Activated CD4-positive, alpha-beta T cell treated with anti-CD3 and anti-CD28 coated beads, Interleukin-10, Interleukin-2, amounts not matched to agents 100 ng/mL and 50 ng/mL, durations not matched to agents 16 hours and 8 hours (primary cell): ENCODE measurements at regions not wholly inside any gene's neighbourhood (a gene's known extent, or its start where the extent isn't known, plus 50 kb on each side); places are given as distances from the start of the nearest gene placed in this dataset.

ENCODE experiments used
- DNase-seq: peaks from one replicate; pipeline ENCODE4 v3.0.0-alpha.2; 2020

DNA sequence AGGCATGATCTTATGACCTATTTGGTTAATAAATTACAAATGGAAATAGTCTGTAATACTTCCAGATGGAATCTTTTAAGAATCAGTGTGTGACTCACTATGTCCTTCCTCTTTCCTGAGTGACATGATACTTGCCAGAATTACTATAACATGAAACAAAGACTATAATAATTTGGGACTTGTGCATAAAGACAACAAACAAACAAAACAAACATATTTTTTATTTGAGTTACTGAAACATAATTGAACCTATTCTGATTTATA is 1268.1 kb downstream of the OTOL1 start:
- no peak for DNase-seq

DNA sequence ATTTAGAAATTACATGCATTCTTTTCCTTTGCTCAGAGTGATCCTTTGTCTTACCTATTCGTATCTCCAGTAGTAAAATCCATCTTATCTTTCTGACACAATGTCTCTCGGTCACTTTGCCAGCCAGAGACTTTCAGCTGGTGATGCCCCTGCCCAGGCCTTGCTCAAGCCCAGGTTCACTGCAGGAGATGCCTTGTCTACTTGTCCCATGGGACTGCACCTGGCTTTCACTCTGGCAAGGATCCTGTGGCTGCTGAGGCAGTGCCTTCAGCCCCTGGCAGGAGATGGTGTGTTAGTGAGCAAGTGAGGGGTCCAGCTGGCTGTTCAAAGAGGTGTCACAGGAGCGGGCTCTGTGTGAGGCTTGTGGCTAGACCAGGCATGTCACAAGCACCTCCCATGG is 1268.9 kb downstream of the OTOL1 start:
- DNase-seq = no peak

DNA sequence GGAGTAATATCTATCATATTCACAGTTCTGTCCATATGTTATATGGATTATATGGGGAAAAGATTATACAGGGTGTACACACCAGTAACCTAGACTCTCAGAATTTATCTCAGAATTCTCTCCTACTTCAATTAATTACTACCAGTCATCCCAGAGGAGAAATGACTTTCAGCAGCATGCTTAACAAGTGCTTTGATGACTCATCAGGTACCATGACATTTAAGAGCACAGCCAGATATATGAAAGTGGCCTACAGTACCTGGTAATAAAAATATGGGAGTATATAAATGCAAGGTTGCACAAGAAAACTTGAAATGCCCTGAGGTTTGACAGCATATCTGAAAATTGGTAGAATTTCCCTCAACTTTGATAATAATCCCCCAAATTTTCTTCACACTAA is 1273.0 kb downstream of the OTOL1 start:
- no peak for DNase-seq

DNA sequence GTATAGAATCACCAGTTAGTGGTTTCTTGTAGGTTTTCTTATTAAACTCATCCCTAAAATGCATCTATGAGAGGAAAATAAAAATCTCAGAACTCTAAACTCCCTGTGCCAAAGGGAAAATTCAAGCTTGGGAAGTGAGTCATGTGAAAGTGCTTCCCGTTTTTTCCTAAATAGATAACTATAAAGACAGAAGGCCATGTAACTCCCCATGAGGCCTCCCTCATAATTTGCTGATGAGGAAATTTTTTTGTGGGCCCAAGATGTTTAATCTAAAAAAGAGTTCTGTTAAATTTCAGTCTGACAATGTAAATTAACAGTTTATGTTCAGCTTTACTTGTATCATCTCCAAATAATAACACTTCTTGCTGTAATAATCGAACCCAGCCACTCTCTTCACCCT is 1273.9 kb downstream of the OTOL1 start:
- no peak for DNase-seq

- no peak for DNase-seq
Measured at GRCh38 chr3:162774613-162775100, 1278.0 kb downstream of the OTOL1 start.

DNA sequence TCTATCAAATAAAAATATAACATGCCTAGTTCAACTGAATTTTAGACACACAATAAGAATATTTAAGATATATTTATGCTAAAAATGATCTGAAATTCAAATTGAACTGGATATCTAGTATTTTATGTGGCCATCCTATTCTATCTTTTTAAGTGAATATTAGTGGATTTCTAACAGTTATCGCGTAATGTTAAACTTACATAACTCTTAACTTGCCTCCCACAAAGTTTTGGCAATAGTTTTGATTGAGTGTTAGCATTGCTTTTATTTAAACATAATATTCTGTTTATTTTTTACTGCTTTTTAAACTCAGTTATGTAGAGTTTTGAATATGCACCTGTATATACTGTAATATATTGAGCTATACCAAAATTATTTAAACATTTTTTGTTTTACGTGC is 1279.5 kb downstream of the OTOL1 start:
- no peak for DNase-seq

GRCh38 chr3:162777118-162777517 is 1280.5 kb downstream of the OTOL1 start:
- no peak for DNase-seq

DNA sequence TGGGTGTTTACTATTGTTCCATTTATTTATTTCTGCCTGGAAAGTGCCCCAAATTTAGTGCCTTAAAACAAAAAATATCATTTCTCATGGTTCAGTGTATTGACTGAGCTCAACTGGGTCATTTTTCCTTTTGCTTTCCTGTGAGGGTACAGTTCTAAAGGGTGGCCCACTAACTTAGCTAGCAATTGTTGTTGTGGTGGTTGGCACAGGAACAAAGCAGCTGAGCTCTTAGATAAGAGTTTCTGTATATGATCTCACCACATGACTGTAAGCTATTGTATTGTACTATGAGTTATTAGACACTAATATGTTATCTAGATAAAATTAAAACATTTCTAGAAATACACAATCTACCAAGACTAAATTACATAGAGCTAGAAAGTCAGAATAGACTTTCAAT is 1283.7 kb downstream of the OTOL1 start:
- DNase-seq = no peak

- no peak for DNase-seq
Measured at GRCh38 chr3:162799910-162800309, 1303.3 kb downstream of the OTOL1 start.

DNA sequence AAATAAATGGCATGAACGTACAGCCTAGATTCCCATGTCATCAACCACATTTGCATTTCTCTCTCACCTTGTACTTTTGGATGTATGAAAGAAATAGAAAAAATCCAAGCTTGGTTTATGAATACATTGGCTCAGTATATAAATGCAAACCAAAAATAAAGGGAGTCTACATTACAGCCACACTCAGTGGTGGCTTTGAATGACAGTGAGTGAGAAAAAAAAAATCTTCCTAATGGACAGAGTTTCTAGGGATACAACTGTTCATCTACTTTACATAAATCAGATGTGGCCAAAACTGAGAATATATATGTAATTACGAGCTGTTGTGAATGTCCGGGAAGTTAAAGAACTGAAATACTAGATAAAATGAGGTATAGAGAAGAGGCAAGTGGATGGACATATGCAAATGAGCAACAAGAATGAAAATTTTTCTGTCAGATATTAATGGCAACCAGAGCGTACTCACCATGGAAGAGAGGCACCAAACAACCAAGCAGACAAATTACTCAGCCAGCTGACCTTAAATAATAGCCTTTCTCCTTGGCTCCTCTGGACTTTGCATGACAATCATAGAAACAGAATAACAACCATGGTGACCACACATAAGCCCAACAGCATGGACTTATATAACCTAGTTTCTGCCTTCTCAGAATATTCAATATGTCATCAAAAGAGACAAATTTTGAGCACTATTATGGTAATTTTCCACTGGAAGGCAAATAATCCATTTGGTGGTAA is 1305.8 kb downstream of the OTOL1 start:
- DNase-seq = no peak

DNA sequence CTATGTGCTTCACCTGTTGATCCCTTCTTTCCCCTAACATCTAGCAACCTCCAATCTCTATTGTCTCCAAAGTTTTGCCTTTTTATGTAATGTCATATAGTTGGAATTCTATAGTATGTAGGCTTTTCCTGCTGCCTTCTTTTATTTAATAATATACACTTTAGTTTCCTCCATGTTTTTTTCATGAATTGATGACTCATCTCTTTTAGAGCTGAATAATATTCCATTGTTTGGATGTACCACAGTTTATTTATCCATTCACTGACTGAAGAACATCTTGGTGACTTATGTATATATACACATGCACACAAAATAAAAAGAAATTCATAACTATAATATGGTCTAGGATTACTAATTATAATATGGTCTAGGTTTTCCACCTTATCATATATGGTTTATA is 1314.2 kb downstream of the OTOL1 start:
- no peak for DNase-seq

DNA sequence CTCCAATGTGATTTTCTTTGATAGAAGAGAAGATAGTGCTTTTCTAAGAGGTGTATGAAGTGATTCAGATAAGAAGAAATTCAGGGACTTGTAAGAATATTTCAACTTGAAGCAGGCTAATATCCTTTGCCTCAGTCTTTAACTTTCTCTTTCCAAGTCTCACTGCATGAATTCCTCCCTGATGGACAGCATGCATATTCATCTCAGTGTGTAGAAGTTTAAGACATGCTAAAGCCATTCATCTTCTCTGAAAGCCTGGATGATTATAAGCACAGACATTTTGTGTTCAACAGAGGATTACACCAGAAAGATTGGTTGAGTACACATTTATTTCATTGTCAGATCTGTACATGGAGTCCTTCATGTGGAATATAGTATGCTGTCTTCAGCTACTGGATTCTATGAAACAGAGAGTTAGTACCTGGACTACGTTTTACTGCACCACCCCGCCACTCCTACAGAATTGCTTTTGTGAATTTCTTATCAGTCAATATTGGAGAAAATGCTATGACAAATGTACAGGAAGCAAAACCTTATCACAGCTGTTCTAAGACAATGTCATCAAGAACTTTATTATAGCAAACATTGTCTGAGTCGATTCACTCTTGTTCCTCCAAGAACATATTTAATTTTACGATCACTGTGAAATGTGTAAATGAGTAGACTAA is 1346.1 kb downstream of the OTOL1 start:
- no peak for DNase-seq

- no peak for DNase-seq
Measured at GRCh38 chr3:162845918-162846317, 1349.3 kb downstream of the OTOL1 start.

- no peak for DNase-seq
Measured at GRCh38 chr3:162847511-162847910, 1350.9 kb downstream of the OTOL1 start.

DNA sequence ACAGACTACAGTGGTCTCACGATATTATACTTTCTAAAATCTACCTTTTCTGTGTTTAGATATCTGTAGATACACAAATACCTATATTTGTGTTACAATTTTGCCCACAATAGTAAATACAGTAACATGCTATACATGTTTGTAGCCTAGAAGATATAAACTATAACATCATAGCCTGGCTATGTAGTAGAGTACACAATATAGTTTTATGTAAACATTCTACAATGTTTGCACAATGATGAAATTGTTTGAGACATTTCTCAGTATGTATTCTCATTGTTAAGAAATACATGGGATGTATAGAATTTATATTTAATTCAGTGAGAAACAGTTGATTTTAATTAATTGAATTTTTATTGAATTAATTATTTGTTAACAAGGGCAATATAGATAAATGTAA is 1367.0 kb downstream of the OTOL1 start:
- DNase-seq = no peak

DNA sequence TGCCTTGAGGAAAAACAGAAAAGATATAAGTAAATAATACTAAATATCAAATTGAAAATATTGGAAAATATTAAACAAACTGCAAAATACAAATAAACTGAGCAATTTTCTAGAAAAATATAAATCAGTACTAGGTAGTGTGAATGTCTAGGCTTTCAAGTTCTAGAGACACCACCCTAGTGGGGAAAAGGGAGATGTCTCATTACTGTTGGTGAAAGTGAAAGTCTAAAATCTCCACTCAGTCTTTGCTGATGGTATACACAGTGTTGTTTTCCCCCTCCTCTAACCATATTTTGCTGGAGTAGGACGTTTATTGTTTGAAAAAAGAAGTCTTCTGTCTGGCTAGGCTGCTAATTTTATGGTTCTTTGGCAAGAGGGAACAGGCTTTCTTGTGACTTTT is 1368.9 kb downstream of the OTOL1 start:
- DNase-seq = no peak

GRCh38 chr3:162879021-162879562 is 1382.5 kb downstream of the OTOL1 start:
- DNase-seq = no peak

- DNase-seq = no peak
Measured at GRCh38 chr3:162884373-162884772, 1387.8 kb downstream of the OTOL1 start.

GRCh38 chr3:162892921-162893793 is 1396.5 kb downstream of the OTOL1 start:
- no peak for DNase-seq

DNA sequence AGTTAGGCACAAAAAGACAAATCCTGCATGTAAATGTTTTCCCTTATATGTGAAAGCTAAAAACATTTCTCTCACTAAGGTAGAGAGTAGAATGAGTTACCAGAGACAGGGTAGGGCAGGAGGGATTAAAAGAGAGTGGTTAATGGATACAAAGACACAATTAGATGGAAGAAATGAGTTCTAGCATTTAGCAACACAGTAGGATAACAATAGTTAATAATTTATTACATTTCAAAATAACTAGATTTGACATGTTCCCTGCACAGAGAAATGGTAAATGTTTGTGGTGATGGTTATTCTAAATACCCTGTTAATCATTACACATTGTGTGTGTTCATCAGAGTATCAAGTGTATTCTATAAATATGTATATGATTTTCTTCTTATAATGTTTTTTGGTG is 1400.7 kb downstream of the OTOL1 start:
- DNase-seq = no peak

- DNase-seq = no peak
Measured at GRCh38 chr3:162932503-162932902, 1435.9 kb downstream of the OTOL1 start.

DNA sequence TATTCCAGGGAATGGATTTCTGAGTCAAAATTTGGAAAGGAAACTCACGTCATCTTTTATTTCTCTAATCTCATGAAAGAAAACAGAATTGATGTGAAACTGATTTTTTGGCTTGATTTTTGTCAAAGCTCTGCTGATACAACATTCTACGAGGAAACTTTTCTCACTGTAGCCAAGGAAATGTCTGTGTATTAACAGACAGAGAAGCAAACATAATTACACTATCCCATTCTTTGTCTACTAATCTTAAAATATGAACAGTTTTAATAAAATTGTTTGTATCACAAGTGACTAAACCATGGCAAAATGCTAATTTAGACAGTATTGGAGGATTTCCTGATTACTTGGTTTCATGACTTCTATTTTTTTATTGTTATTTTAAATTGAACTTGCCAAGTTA is 1437.0 kb downstream of the OTOL1 start:
- no peak for DNase-seq

DNA sequence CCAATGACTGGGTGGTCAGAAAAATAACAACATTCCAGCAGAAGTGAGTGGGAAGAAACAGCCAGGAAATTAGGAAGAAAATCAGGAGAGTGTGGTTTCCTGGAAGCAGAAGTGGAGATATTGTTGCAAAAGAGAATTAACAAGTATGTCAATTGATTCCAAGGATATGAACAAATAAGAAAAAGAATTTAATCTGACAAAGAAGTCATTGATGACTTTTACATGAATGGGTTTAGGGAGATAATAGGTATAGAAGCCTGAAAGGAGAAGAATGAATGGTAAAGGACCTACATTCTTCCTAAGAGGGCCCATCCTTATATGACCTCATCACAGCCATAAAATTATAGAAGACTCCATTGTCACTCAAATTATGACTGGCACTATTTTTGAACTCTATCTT is 1440.1 kb downstream of the OTOL1 start:
- no peak for DNase-seq

DNA sequence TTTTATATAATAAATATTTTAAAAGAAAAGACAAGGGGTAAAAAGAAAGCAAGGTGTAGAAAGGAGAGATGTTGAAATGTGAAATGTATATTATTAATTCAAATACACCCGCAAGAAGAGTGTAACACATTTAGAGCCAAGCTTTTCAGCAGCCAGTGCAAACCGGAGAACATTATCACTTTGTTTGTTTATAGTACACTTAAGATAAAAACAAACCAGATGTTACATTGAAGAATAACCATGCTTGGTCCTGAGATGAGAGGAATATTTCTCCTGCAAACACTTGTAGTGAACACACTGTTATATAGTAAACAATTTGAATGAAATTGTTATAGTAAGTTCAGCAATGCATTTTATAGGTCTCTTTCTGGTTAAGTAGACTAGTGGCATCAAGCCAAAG is 1441.5 kb downstream of the OTOL1 start:
- DNase-seq = no peak
